Endothelial cell of umbilical vein (primary cell): ENCODE measurements at regions not wholly inside any gene's neighbourhood (a gene's known extent, or its start where the extent isn't known, plus 50 kb on each side); places are given as distances from the start of the nearest gene placed in this dataset.
A peak's percentile ranks its signal among the peaks of the same experiment; 100 is the strongest.

Experiments
- BruUV-seq: library from RNA; stranded (reverse); fragments of 400-500 nt; replicated peaks from 2 replicates; lab custom pipeline; 2021; lab: Mats Ljungman, UMichigan
- CTCF ChIA-PET: fragments of 300-600, 350-600 bp; sonication (Branson Sonifier 250); formaldehyde crosslinking; loops from one replicate; lab custom pipeline; 2021; ENCODE audit warnings: antibody characterized with exemption, inconsistent platforms; lab: Charles Lee
- POLR2A ChIA-PET: fragments of 300-600, 350-600 bp; sonication (Branson Sonifier 250); formaldehyde crosslinking; loops from one replicate; lab custom pipeline; 2021; ENCODE audit warnings: antibody characterized with exemption, inconsistent platforms; lab: Charles Lee
- DNase-seq: peaks from one replicate; pipeline ENCODE4 v3.0.0-alpha.2; 2011; ENCODE audit warnings: low read depth, low spot score
- FAIRE-seq: peaks from 2 replicates; lab custom pipeline; 2011; peaks lifted over from hg19 to GRCh38; lab: Jason Lieb, UNC
- H2AFZ ChIP-seq: 2 replicates; pipeline ENCODE4 v1.6.0; 2012; ENCODE audit warnings: low read depth, low read length, control low read depth, inconsistent platforms
- H3K27ac ChIP-seq: 2 replicates; pipeline ENCODE4 v1.5.1; 2011; ENCODE audit warnings: low read depth, mild to moderate bottlenecking, control low read depth, low read length, moderate library complexity; ENCODE audit not compliant: insufficient read depth
- H3K27me3 ChIP-seq, 2 experiments: 2 replicates each; pipeline versions ENCODE4 v1.6.0 to v1.6.1; 2011; ENCODE audit warnings: low read length in 2 of 2, mixed read lengths in 1 of 2; ENCODE audit not compliant: control insufficient read depth in 2 of 2, insufficient read depth in 2 of 2
- H3K36me3 ChIP-seq, 2 experiments: 2 replicates in 1 of 2; 3 replicates in 1 of 2; pipeline ENCODE4 v1.5.1; 2011; ENCODE audit warnings: low read length in 2 of 2, mild to moderate bottlenecking in 1 of 2, moderate library complexity in 1 of 2; ENCODE audit not compliant: control insufficient read depth in 2 of 2, insufficient read depth in 2 of 2; ENCODE audit errors: extremely low read depth in 1 of 2
- H3K4me1 ChIP-seq: 3 replicates; pipeline ENCODE4 v1.5.1; 2011; ENCODE audit warnings: mild to moderate bottlenecking, low read length; ENCODE audit not compliant: control insufficient read depth, insufficient read depth; ENCODE audit errors: extremely low read depth
- H3K4me2 ChIP-seq: 2 replicates; pipeline ENCODE4 v1.6.1; 2011; ENCODE audit warnings: low read length, control low read depth, mixed read lengths; ENCODE audit not compliant: insufficient read depth
- H3K4me3 ChIP-seq, 3 experiments: fragments of 200-600 bp in 1 of 3; sonication (generic), shearing (Covaris generic) in 1 of 3; replicated peaks in 1 of 3; 2 replicates each; pipeline ENCODE4 v1.5.1; 2011 to 2016; ENCODE audit warnings: control low read depth in 3 of 3, low read length in 3 of 3, mild to moderate bottlenecking in 2 of 3, inconsistent platforms in 1 of 3, low read depth in 1 of 3, moderate library complexity in 1 of 3; ENCODE audit not compliant: insufficient read depth in 1 of 3
- H3K79me2 ChIP-seq: 2 replicates; pipeline ENCODE4 v1.6.0; 2012; ENCODE audit warnings: low read length, inconsistent platforms; ENCODE audit not compliant: control insufficient read depth, insufficient read depth
- H3K9ac ChIP-seq: replicated peaks from 2 replicates; pipeline ENCODE3; 2011; ENCODE audit warnings: low read length, control low read depth; ENCODE audit not compliant: insufficient read depth; ENCODE audit errors: extremely low read depth
- H3K9me1 ChIP-seq: replicated peaks from 3 replicates; pipeline ENCODE4 v1.6.0; 2011; ENCODE audit warnings: mild to moderate bottlenecking, low read length; ENCODE audit not compliant: control insufficient read depth, insufficient read depth; ENCODE audit errors: extremely low read depth
- H3K9me3 ChIP-seq: replicated peaks from 2 replicates; pipeline ENCODE4 v1.5.1; 2012; ENCODE audit warnings: low read length, inconsistent platforms; ENCODE audit not compliant: control insufficient read depth, insufficient read depth
- H4K20me1 ChIP-seq: replicated peaks from 2 replicates; pipeline ENCODE3; 2011; ENCODE audit warnings: mild to moderate bottlenecking, low read length; ENCODE audit not compliant: control insufficient read depth, insufficient read depth; ENCODE audit errors: extremely low read depth
- FOS ChIP-seq: IDR thresholded peaks from 2 replicates; pipeline ENCODE4 v1.6.1; 2011; ENCODE audit warnings: mild to moderate bottlenecking, low read length, moderate library complexity, borderline replicate concordance; ENCODE audit not compliant: insufficient read depth
- GATA2 ChIP-seq: IDR thresholded peaks from 2 replicates; pipeline ENCODE4 v1.7.0; 2011; ENCODE audit warnings: low read depth, mild to moderate bottlenecking, moderate library complexity, mixed read lengths, low read length; ENCODE audit not compliant: insufficient read length, insufficient read depth
- JUN ChIP-seq: IDR thresholded peaks from 2 replicates; pipeline ENCODE4 v1.6.1; 2011; ENCODE audit warnings: borderline replicate concordance, low read depth; ENCODE audit not compliant: insufficient read length, insufficient read depth
- MYC ChIP-seq: IDR thresholded peaks from one replicate; pipeline ENCODE4 v1.6.1; 2011; ENCODE audit warnings: mild to moderate bottlenecking, low read depth, low read length
- POLR2A ChIP-seq: IDR thresholded peaks from 2 replicates; pipeline ENCODE4 v1.6.1; 2012; ENCODE audit warnings: low read depth, mild to moderate bottlenecking, control low read depth, low read length
- POLR2AphosphoS5 ChIP-seq: IDR thresholded peaks from 2 replicates; pipeline ENCODE4 v1.6.1; 2012; ENCODE audit warnings: low read depth, mild to moderate bottlenecking, control low read depth, low read length, moderate library complexity; ENCODE audit not compliant: insufficient read depth
- dilution Hi-C: fragments of 300-500 bp; cut with MboI; formaldehyde crosslinking; loops from one replicate; pipeline ENCODE4 v1.15.0; 2019; ENCODE audit warnings: low sequenced_read_pairs; ENCODE audit not compliant: extremely low pct_ligation_motif_present
- intact Hi-C: fragments of 100-400 bp; cut with micrococcal nuclease; formaldehyde crosslinking; loops from one replicate; pipeline ENCODE4 v1.10.0; 2022
- TF ChIP-seq, protein P1 (sequence below), 2 donors: IDR thresholded peaks; 1 replicate in 1 of 2; 2 replicates in 1 of 2; pipeline ENCODE4 v1.5.1; 2011; ENCODE audit warnings: low read length in 2 of 2, mild to moderate bottlenecking in 2 of 2, moderate library complexity in 2 of 2, control low read depth in 1 of 2, inconsistent platforms in 1 of 2, low read depth in 1 of 2; ENCODE audit not compliant: insufficient read depth in 1 of 2; ENCODE audit errors: extremely low read depth in 1 of 2
- TF ChIP-seq, protein P2 (sequence below): IDR thresholded peaks from 2 replicates; pipeline ENCODE4 v1.6.1; 2011; ENCODE audit not compliant: insufficient read depth, insufficient read length

DNA sequence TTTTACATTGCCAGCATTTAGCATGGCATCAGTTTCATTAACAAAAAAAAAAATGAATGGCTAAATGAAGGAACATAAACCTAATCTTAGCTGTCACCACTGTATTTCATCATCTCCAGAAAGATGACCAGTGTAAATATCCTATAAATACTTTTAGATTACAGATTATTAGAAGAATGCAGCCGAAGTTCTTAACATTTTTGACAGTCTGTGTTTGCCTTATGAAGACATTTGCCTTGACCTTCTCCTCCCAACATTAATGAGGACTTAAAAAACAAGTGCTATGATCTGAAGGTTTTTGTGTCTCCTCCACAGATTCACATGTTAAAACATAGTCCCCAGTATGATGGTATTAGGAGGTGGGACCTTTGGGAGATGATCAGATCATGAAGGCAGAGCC lies 253.0 kb downstream of the SNAPC1 start:
- H3K36me3 ChIP-seq = no peaks in the 10 kb centered on the region
- no peak overlapping the region for H3K4me3 ChIP-seq
- TF ChIP-seq JUN = no peak
- no peak for TF ChIP-seq MYC
- no peak for TF ChIP-seq GATA2
- TF ChIP-seq, protein P1, sequence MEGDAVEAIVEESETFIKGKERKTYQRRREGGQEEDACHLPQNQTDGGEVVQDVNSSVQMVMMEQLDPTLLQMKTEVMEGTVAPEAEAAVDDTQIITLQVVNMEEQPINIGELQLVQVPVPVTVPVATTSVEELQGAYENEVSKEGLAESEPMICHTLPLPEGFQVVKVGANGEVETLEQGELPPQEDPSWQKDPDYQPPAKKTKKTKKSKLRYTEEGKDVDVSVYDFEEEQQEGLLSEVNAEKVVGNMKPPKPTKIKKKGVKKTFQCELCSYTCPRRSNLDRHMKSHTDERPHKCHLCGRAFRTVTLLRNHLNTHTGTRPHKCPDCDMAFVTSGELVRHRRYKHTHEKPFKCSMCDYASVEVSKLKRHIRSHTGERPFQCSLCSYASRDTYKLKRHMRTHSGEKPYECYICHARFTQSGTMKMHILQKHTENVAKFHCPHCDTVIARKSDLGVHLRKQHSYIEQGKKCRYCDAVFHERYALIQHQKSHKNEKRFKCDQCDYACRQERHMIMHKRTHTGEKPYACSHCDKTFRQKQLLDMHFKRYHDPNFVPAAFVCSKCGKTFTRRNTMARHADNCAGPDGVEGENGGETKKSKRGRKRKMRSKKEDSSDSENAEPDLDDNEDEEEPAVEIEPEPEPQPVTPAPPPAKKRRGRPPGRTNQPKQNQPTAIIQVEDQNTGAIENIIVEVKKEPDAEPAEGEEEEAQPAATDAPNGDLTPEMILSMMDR (IDR thresholded peaks at IDR 0.05; ENCODE audit: extremely low read depth in 1 of 2, insufficient read depth in 1 of 2, low read depth in 1 of 2, low read length in 2 of 2) = no peak
- H3K4me2 ChIP-seq = no peak overlapping the region
- H3K27ac ChIP-seq = no peak overlapping the region
- H3K9me3 ChIP-seq = no peaks in the 10 kb centered on the region
- H3K9me1 ChIP-seq = no peaks in the 10 kb centered on the region
- intact Hi-C loops (no loop called here), dilution Hi-C loops (no loop called here)
- no peaks in the 10 kb centered on the region for H3K27me3 ChIP-seq
- H3K79me2 ChIP-seq = no peaks in the 10 kb centered on the region
- H3K4me1 ChIP-seq = no peaks in the 10 kb centered on the region
- H3K9ac ChIP-seq = no peak overlapping the region
- no peak for FAIRE-seq
- DNase-seq = no peak
- ChIA-PET CTCF (no interaction called here), POLR2A (no interaction called here)
- no peak overlapping the region for H2AFZ ChIP-seq
- BruUV-seq = no TSS peak
- H4K20me1 ChIP-seq = no peaks in the 10 kb centered on the region

DNA sequence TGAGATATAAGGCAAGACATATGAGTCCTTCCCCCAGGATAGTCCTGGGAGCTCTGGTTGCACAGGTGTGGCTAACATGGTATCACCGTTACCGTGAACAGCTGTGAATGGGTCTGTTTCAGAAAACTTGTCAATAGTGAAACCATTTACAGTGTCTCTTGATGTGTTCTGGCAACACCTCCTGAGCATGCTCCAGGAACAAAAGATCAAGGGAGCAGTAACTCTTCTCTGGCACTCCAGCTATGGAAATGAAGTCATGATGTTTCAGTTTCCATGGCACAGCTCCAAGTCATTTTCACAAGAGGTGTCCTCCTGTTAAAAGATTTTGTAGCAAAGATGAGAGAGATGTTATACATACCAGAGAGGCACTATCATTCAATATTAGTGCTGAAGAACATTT lies 253.7 kb downstream of the SNAPC1 start:
- FAIRE-seq (peak; percentile 47), DNase-seq (no peak)
- Histone ChIP-seq H3K9me3 (no peaks in the 10 kb centered on the region), H3K4me2 (no peak overlapping the region), H3K79me2 (no peaks in the 10 kb centered on the region), H3K9me1 (no peaks in the 10 kb centered on the region), H4K20me1 (no peaks in the 10 kb centered on the region), H3K4me3 (no peak overlapping the region), H3K9ac (no peak overlapping the region), H3K27me3 (no peaks in the 10 kb centered on the region), H2AFZ (no peak overlapping the region), H3K27ac (no peak overlapping the region), H3K4me1 (no peaks in the 10 kb centered on the region), H3K36me3 (no peaks in the 10 kb centered on the region)
- dilution Hi-C loops (no loop called here), intact Hi-C loops (no loop called here)
- TF ChIP-seq FOS = no peak
- TF ChIP-seq POLR2A = no peak
- no peak for TF ChIP-seq JUN
- no peak for TF ChIP-seq POLR2AphosphoS5
- TF ChIP-seq MYC = no peak
- TF ChIP-seq, protein P2, sequence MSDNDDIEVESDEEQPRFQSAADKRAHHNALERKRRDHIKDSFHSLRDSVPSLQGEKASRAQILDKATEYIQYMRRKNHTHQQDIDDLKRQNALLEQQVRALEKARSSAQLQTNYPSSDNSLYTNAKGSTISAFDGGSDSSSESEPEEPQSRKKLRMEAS = no peak
- TF ChIP-seq, protein P1 (IDR thresholded peaks at IDR 0.05; ENCODE audit: extremely low read depth in 1 of 2, insufficient read depth in 1 of 2, low read depth in 1 of 2, low read length in 2 of 2) = no peak
- POLR2A ChIA-PET = no interaction called here
- no TSS peak for BruUV-seq
- CTCF ChIA-PET = no interaction called here
